ENCODE measurements at regions not wholly inside any gene's neighbourhood (a gene's known extent, or its start where the extent isn't known, plus 50 kb on each side); places are given as distances from the start of the nearest gene placed in this dataset.

DNA sequence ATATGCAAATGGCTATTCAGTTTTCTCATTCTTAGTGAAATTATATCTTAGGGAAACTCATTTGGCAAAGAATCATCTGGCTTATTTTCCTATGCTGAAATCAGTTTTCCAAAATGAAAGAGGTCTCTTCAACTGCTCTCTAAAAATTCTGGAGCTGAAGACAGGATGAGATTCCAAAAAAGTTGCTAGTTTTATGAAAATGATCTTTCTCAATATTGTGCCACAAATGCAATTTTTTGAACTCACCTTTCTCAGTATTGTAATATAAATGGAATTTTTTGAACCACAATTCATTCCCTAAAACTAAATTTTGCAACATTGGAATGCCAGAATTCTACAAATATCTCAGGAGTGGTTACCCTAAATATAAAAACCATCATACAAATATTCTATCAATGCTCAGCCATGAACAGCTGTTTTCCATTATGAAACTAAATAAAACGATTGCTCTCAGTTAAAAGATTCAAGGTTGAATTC lies 147.7 kb upstream of the PKDCC start:
- DNase-seq, result peak; percentile 70

DNA sequence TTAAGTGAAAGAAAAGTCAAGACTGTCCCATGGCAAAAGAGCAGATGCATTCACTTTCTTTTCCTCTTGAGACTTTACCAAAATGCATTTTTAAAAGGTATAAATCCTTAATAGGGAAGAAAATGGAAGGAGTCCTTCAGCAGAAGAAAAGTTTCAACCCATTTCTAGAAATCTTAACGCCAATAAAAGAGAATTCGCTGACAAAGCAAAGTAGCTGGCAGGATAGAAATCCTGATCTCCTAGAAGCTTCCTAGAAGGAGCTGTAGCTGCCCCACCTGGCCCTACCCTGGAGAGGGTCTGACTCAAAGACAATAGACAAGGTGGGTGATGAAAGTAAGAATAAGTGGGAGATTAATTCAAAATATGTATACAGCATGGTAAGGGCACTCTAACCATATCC lies 144.9 kb upstream of the PKDCC start:
- DNase-seq, result no peak

DNA sequence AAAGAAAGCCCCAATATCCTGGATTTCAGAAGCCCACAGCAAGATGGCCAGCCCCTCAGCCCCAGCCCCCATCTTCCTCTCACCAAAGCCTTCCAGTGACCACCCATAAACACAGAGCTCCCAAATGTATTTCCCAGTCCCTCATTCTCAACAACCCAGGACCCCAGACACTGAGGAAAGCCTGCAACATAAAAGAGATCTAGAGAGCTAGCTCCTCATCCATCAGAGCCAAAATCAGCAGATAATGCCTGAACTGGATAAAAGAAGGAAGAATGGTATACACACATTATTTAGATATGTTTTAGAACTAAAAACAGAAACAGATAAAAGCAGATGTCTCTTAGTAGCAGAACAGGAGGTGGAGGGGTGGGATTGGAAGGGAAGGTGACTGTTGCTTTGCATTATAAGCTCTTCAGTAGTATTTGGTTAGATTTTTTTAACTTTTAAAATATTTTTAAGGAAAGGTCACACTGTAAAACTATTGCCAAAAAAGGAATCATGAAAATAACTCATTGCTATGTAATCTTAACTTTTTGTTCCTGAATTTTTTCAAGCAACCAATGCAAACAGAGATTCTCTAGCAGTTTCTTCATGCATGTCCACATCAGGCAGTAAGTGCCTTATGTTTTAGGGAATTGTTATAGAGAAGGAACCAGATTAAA lies 144.2 kb upstream of the PKDCC start:
- DNase-seq, result peak; percentile 76

DNA sequence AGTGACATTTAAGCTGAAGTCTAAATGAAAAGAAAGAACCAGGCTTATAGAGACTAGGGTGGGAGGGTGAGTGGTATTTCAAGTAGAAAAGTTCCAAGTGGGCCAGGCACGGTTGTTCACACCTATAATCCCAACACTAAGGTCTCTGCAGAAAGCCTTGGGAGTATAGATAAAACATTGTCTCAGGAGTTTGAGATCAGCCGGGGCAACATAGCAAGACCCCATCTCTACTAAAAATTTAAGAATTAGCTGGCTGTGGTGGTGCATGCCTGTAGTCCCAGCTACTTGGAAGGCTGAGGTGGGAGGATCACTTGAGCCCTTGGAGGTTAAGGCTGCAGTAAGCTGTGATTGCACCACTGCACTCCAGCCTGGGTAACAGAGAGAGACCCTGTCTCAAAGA lies 143.4 kb upstream of the PKDCC start:
- no peak for DNase-seq

DNA sequence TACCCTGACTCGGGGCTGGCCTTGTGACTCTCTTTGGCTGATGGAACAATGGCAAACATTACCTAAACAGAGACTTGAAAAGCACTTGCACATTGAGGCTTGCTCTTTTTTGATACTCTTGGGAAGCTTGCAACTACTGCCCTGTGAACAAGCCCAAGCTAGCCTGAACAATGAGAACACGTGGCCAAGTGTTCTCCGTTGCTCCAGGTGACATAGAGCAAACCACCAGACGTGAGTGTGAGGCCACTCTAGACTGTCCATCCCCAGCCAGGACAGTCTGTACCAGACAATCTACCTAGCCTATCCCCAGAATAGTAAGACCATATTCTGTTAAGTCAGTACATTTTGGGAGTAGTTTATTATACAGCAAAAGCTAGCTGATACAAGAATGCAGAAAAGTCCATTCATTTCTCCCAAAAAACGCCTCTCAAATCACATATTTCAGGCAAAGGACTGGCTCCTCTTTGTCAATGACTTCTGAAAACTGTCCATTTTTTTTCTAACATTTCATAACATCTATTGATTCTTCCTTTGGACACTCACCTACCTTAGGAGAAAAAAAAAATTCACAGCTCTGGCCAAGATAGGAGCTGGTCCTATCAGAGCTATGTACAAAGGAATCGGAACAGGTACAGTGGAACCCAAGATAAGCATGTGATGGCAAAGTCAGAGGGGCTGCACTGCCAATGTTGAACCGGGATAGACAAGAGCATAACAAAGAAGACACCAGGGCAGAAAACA lies 142.1 kb upstream of the PKDCC start:
- no peak for DNase-seq

DNA sequence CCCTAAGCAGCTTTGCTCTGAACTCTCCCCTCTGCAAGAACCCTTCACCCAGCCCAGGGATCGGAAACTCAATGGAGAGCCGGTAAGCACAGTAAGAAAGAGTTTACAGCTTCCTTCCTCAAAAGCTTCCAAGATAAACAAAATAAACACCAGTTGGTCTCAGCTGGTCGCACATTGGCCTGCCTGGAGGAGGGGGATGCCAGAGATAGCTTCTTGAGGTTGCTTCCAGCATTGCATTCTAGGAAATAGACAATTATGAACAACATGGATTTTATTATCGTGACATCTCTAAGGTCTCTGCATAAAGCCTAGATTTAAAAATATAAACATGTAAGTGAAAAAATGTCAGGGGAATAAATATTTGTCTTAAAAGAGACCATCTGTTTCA lies 141.5 kb upstream of the PKDCC start:
- peak; percentile 85 for DNase-seq

DNA sequence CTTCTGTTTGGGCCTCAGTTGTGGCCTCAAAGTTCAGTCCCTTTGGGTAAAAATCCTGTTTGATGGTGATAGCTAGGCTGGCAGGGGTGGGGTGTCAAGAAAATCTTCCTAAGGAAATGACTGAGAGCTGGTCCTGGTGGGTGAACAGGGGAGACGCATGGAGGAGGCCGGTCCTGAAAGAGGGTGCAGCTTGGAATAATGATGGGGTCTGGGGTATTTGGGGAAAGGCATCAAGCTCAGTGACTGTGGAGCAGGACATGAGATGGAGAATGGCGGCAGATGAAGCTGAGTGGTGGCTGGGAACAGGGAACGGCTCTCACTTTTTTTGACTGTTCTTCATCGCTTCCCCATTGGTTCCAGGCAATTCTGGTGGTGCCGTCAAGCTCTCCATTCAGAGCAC lies 140.7 kb upstream of the PKDCC start:
- DNase-seq, result no peak

DNA sequence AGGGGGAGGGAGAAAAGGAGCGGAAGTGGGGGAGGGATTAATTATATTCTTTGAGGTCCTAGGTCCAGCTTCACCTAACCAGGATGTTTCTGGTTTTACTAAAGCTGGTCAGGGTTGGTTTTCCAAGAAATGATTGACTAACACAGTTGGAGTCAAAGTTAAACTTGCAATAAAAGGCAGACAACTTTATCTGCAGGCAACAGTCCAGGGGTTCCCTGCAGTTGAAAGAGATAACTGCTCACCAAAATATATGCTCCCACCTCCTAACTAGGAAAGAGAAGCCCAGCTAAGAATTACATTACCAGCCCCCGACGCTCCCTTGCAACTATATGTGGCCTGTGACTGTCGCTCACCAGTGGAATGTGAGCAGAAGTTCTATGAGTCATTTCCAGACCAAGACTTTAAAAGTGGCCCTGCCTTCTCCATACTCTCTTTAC lies 140.0 kb upstream of the PKDCC start:
- DNase-seq, result peak; percentile 60

DNA sequence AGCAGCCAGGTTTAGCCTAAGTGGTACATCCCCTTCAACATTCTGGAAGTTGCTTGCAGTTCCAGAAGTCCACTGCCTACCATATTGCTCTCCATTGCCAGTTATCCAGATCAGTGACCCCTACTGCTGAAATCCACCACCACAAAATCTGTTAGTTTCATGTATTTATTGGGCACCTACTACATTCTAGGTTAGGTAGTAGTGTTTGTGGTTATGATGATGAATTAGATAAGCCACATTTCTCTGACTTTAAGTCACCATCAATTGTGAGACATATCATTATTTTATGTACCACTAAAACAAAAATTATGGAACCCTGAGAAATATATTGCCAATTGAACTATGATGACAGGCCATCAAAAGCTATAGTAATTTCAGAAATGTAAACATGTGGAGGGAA lies 139.5 kb upstream of the PKDCC start:
- no peak for DNase-seq

DNA sequence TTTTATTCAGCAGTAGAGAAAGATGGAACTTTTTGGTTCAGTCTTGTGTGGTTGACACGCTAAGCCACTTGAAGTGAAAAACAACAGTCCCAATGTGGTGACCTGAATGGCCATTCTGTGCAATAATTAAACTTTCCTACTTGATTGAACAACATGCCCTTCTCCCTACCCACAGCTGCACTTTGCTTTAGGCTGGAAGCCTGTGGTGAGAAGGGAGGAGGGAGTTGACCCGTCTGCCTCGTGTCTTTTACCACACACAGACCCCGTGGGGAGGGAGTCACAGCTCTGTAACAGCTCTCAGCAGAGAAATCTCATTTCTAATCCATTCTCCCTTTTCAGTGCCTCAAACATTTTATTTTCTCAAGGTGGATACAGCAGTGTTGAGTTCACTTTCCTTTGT lies 138.2 kb upstream of the PKDCC start:
- DNase-seq, result no peak

DNA sequence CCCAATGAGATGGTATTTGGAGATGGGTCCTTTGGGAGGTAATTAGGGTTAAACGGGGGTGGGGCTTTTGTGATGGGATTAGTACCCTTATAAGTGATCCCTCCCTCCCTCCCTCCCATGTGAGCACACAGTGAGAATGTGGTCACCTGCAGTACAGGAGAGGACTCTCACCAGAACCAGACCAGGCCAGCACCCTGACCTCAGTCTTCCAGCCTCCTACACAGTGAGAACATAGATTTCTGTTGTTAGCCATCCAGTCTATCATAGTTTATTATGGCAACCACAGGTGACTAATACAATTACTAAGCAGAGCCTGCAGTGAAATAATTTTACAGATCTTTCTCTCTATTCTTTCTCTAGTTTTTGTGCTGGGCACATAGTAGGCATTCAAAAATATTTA lies 137.7 kb upstream of the PKDCC start:
- no peak for DNase-seq

DNA sequence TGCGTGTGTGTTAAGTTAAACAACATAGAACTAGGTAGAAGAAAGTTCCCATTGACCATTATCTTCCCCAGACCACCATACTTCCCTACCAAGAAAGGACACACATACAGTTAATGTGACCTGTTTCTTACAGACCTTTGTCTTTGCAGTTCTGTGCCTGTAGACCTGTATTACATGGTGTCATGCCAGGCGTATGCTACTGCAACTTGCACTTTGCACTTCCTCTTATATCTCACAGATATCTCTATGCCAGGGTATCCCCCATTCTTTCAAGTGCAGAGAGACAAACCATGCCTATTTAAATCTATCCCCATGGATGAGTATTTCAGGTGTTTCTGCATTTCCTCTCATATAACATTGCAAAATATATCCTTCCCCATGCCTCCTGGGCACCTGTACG lies 136.8 kb upstream of the PKDCC start:
- no peak for DNase-seq

DNA sequence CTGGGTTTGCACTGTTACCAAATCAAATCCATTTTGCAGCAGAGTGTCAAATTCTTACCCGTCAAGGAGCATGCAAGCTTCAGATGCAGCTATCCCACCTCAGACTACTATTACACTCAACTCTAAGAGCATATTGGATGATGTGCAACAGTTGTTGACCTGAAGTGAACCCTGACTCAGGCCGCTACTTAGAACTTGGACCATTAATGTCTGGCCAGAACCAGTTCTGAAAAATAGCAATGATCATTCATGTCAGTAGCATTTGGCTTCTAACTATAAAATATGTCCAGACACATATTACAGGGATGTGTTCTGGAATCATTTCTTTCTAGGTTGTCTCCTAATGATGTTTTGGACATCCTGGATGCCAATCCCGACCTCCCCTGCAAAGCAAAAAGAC lies 135.5 kb upstream of the PKDCC start:
- no peak for DNase-seq

DNA sequence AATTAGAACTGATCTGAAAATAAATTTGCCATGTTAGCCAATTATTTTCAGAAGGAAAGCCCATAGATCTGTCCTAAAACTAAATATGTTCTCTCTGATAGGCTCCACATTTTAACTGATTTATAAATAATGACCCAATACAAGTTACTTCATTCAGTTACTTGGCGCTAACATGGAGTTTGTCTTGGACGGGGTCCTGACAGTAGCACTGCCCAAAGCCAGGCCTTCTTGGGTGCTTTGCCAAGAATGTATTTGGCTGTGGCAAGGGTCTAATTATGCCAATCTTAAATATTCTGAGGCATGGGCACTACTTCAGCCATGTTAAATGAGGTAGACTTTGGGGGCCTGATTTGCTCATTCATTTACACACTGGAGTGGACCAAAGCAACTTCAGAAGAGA lies 135.0 kb upstream of the PKDCC start:
- no peak for DNase-seq

DNA sequence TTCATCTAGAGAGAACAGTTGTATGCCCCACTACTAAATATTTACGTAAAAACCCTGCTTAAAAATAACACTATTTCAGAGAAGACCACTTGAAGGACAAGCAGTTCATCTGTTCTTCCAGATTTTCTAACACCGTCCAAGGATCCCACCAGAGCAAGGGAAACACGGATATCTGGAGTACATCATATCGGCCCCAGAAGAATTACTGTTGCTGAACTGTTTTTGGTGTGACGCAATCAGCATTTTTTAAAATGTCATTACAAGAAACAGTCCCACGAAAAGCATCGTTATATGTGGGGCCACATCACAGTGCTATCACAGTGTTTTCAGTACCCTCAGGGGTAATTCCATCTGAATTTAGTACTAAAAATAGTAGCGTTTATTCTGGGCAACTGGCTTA lies 134.5 kb upstream of the PKDCC start:
- no peak for DNase-seq

DNA sequence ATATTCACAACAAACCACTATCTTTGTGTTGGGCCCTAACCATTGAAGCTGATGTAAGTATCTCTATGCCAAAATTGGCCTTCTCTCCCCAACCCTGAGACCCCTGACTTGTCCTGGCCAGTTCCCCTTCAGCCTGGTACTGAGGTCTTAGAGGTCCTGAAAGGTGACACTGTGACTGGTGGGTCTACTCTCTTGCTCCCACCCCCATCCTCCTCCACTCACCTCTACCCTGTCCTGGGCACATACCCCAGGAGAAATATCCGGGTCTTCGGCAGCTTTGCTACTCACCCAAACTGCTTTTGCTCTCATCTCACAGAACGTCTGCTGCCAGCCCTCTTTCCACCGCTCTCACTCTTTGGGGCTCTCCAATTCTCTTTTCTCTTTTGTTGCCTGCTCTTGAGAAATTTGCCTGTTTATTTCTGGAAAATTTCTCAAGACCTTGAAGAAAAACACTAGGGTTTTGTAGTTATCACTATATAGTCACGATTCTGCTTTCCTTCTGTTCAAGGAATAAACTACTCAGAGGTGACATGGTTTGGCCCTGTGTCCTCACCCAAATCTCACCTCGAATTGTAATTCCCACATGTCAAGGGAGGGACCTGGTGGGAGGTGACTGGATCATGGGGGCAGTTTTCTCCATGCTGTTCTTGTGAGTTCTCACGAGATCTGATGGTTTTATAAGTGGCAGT lies 133.8 kb upstream of the PKDCC start:
- DNase-seq, result no peak

DNA sequence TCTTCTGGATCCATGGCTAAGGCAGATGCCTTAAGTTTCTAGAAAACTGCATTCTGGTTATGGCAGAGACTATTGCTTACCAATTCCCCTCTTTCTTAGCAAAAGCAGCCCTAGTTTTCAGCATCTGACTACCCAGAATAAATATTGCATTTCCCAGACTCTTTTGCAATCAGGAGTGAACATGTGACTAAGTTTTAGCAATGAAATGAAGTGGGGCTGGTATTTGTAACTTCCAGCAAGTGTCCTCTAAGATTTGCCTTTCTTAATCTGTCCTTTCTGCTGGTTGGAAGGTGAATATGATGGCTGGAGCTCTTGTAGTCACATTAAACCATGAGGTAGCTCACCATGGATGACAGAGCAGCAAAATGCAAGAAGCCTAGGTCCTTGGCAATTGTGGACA lies 132.9 kb upstream of the PKDCC start:
- DNase-seq, result no peak

DNA sequence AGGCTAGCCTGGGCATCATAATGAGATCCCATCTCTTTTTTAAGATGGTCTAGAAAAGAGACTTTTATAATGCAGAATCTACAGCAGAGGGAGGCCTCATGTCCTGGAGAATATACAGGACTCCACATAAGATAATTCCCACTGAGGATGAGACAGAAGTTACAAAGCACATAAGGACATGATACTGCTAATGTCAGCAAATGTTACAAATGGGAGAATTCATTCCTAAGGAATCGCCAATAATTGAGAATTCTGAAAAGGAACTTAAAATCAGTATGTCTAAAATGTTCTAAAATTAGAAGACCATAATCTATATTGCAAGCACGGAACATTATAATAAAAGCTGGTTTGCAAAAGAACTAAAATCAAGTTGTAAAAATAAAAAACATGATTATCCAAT lies 131.6 kb upstream of the PKDCC start:
- DNase-seq, result no peak

DNA sequence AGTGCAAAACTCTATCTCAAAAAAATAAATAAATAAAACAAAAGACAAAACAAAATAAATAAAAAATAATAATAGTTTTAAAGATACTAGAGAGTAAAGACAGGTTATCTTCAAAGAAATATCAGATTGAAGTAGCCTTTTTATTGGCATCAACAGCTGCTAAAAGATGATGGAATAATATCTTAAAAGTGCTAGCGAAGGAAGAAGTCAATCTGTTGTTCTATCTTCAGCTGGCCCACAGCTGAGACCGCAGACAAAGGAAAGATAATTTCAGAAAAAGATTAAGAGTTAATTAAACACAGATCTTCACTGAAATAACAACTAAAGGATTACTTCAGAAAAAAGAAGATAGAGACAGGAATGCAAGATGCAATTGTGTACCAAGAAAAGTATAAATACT lies 130.2 kb upstream of the PKDCC start:
- no peak for DNase-seq

DNA sequence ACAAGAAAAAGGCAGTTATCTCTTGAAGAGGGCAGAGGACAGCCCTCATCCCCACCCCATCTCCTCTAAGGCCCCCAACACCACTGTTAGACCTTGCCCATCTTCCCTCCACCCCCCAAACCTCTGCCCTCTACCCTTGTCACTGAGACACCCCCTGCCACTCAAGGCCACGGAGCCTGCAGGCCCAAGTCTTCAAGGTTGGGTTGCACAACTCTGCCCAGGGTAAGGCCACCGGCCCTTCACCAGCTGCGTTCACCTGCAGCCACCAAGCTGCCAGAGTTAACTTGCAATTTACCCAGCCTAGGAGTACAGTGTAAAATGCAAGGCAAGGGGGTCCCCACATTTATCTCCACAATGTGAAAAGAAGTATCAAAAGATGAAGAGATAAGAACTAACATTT lies 128.7 kb upstream of the PKDCC start:
- DNase-seq, result no peak

DNA sequence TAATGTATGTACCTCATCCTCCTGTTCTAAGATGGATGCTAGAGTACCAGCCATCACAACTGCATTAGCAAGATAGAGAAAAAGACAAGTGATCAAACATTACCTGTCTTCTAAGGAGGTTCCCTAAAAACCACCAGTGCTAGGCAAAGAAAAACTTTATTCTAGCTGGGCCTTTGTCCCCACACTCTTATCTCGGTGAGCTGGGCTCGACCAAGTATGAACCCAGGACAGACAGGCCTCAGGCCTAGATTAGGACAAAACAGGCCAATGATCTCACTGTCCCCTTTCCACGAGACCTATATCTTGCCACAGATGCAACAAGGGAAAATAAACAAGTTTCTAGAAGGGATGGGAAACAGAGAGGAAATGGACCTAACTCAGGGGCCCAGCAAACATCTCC lies 127.6 kb upstream of the PKDCC start:
- DNase-seq, result no peak

DNA sequence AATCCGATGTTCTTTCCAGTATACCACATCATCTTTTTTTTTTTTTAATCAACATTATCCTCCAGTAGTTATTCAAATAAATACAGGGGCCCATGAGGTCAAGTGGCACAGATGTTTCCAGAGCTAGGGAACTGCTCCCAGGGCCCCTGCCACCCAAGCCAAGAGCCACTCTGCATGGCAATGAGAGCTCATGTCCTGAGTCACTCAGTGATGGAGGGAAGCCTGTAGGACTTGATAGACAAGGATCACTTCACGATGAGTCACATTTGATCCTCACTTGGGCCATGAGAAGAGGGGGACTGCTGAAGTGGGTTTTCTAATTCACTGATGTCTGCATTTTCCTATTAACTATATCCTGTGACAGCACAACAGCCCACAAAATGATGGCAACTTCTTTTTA lies 127.0 kb upstream of the PKDCC start:
- DNase-seq, result no peak

DNA sequence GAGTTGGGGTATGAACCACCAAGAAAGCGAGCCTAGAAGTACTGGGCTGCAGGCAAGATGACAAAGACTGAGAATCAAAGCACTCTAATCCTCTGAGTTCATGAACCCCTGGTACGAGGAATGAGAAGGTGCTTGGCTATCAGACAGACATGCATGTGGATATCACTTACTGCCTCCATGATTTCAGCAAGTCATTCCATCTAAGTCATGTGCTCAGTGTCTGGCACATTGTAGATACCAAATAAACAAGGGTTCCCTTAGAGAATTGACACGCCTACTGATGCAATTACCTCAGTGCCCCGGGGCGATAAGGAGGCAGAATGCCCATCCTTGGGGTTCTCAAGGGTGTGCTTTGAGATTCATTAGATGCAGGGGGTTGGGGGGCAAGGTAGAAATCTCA lies 125.6 kb upstream of the PKDCC start:
- no peak for DNase-seq
